NOMO-1 treated with DMSO at 0.1 percent for 48 hours (cell line): ENCODE measurements at regions not wholly inside any gene's neighbourhood (a gene's known extent, or its start where the extent isn't known, plus 50 kb on each side); places are given as distances from the start of the nearest gene placed in this dataset.
A peak's percentile ranks its signal among the peaks of the same experiment; 100 is the strongest.
"Not testable (repeated sequence)": the region's sequence is repeated elsewhere in the genome, so short reads cannot be mapped to it uniquely, and the experiment has no call there.

Experiments
- DNase-seq: peaks from one replicate; lab custom pipeline; 2025; ENCODE audit not compliant: unreplicated experiment; lab: John Stamatoyannopoulos, UW

DNA sequence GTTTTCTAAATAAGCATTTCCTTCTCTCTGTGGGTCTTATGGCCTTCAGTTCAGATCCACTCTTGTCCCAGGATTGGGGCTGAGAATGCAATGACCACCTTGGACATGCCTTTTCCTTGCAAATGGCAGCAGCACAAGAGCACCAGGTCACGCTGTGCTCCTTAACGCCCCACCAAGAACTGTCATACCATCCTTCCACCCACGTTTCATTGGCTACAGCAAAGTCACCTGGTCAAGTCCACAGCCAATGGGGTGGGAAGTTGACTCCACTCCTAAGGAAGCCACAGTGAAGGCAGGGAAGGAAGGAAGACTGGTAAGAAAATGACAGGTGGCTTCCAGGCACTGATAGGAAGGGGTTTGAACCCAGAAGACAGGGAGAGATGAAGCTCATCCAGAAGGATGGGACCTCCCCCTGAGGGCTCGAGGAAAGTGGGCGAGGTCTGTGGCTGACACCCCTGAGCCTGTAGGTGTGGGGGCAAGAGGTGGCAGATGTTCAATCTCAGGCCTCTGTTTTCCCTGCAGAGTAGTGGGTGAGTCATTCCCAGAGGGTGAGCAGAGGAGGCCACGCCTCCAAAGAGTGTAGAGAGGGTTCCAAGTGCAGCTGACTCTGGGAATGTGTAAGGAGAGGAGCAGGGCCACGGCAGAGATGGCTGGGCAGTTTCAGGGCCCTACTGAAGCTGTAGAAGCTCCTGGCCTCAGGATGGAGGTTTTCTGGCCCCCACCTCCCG lies 113.5 kb upstream of the VRK1 start:
- DNase-seq: no peak

DNA sequence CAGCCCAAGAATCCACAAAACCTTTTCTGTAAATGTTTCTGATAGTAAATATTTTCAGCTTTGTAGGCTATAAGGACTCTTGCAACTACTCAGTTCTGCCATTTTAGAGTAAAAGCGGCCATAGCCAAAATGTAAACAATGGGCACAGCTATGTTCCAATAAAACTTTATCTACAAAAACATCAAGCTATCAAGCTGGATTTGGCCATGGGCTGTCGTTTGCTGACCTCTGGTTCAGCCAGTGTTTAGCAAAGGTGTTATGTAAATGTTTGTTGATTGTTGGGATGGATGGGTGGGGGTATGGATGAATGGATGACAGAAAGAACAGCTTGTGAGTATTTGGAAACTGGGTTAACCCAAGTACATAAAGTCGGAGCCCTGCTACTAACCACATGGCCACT lies 111.1 kb upstream of the VRK1 start:
- no peak for DNase-seq

DNA sequence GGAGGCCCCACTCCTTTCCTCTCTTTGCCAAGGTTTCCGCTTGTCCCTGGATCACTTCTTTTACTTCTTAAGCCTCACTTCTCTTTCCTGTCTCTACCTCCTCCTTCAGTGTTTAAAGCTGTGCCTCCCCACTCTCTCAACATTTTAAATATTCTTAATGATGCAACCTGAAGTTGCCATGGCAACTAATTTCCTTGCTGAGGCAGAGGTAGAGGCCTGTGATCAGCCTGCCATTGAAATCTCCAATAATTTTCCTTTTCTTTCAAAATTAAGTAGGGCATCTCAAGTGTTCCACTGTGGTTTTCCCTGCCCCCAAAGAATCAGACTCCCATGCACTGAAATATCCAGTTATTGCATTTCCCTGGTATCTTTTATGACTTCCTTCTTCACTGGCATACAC lies 108.6 kb upstream of the VRK1 start:
- DNase-seq: peak; percentile 21

DNA sequence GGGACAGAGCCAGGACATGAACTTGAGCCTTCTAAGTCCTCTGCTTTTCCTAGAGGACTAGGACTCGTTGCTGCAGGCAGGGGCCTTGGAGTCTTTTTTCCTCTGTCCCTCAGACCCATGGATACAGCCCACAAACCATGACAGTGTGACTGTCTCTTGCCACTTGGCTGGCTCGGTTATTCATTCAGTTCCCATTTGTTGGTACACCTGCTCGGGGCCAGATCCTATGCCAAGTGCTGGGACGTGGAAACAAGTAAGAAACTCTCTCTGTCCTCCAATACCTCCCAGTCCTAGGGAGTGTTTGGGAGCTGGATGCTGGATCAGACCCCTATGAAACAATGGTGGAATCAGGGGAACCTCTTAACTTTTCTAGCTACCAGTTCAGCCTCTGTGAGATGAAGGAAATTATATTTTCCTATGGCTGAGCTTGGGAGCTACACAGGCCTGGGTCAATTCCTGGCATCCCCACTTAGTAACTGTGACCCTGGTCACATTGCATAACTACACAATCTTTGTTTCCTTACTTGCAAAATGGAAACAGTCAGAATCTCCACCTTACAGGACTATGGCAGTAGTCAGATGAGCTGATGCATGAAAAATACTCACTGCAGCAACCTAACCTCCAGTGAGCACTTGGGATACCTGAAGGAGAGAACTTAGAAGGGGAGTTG lies 106.3 kb upstream of the VRK1 start:
- DNase-seq: no peak

DNA sequence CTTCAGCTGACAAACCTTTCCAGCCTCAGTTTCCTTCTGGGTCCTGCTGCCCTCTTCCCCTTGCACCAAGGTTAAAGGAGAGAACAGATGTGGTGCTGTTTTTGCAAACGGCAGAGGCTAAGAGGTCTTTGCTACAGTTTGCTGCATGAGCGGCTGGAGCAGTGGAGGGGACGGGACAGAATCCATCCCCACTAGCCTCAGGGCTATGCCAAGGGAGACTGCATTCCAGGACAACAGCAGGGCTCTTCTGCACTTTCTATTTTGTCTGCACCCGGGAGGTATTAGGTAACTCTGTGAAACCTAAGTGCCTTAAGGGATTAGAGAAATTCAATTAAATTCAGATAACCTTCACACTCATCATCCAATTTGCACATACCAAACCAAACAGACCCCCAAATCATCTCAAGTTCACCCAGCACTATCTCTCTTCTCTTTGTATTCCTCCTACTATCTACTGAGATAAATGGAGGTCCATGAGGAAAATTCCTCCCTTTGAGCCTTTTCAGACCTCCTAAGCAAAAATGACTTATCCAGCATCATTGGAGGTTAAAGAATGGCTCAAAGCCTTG lies 103.8 kb upstream of the VRK1 start:
- DNase-seq: no peak

DNA sequence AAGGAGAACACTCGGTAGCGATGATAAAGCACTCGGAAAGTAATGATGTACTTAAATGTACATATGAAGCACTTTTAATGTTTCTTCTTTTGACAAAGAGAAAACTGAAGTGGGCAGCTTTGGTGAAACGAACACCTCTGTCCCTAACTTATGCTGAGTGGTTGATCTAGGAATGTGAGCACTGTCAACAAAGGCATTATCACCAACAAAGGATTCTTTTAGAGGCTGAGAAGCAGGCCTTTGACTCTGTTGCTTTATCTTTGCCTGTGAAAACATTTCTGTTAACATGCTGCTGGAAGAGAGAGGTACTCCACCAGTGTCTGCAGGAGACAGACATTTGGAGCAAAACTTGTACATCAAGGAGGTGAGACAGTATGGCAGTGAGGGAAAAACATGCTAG lies 103.2 kb upstream of the VRK1 start:
- no peak for DNase-seq

DNA sequence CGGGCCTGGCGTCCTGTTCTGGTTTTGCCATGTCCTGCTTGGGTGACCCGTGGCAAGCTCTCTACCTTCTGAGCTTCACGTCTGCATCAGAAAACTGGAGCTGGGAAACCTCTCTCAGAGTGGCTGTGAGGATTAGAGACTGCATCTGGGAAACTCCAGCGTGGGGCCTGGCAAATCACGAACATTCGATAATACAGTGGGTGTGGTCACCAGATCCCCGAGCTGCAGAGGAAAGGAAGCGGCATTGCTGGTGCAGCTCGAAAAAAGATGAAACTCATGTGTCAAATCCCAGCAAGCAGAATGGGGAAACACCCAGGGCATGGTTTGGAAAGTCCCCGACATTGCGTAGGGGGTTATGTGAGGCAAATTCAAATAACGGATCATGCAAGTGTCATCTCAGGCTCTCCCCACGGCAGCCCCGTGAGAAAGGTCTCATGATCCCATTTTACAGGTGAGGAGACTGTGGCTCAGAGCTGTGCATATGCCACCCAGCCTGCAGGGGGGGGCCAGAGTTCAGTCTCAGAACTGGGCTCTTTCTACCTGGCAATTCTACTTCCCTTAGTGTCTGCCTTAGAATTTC lies 98.1 kb upstream of the VRK1 start:
- no peak for DNase-seq

DNA sequence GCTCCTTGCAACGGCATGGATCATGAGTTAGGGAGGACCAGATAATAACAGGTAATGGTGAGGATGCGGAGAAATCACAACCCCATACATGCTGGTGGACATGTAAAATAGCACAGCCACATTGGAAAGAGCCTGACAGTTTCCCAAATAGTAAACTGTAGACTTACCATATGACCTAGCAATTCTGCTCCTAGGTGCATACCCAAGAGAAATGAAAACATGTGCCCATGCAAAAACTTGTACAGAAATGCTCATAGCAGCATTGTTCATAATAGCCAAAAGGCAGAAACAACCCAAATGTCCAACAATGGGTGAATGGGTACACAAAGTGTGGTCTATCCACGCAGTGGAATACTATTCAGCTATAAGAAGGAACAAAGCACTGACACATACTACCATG lies 97.5 kb upstream of the VRK1 start:
- no peak for DNase-seq

DNA sequence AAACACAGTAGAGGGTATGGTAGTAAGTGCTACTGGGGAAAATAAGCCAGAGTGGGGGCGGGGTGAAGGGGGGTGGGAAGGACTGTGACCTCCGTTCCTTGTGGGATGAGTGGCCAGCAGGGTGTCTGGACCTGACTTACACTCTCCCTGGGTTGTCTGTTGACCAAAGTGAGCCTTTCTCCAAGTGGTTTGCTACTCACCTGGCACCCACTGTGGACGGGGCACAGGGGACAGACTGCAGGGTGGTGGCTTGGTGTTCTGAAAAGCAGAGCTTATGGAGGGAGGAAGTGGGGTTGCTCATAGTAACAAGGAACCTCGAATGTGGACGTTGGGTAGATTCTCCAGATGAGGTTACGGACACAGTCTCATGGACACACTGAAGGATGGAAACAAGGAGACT lies 94.4 kb upstream of the VRK1 start:
- DNase-seq: no peak

DNA sequence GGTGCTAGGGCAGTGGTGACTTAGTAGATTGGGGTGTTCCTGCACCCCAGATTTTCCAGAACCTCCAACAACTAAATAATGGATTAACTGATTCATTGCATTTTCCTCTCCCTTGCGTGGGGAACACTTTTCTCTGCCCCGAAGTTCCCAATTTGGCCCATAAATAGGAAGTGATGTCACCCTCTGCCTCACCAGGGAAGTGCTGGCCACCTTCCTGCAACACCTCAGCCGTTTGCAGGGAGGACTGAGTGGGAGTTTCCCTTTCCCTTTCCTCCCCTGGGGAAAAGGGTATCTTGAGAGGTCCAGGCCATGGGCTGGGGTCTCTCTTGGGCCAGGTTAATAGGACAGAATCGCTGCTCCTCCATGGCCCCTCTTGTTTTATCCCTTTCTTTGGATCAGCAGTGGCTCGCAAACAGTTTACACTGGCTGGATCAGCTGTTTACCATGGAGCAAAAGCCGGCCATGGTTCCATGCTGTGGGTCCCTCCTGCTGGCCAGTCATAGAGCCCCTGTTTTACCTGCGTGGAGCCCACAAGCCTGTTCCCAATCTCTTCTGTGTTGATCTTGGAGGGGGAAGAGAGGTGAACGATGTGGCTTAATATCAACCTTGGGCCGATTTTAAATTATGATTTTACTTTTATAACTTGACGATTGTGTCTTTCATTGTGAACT lies 91.6 kb upstream of the VRK1 start:
- peak; percentile 3 for DNase-seq

DNA sequence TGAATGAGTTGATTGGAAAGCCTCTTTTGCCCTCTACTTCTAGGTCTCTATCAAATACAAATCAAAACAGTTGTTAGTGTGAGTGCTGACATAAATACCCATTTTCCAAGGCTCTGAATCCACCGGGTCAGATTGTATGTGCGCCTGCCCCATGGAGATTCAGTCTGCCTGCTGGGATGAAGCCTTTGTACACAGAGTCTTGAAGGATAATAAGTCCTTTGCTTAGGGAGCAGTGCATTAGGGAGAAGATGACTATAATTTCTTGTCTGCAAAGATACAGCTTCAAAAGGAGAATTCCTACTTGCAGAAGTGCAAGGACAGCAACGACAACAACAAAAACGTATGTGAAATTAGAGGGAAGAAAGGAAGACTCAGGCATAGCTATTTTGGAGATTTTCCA lies 90.3 kb upstream of the VRK1 start:
- DNase-seq: no peak

DNA sequence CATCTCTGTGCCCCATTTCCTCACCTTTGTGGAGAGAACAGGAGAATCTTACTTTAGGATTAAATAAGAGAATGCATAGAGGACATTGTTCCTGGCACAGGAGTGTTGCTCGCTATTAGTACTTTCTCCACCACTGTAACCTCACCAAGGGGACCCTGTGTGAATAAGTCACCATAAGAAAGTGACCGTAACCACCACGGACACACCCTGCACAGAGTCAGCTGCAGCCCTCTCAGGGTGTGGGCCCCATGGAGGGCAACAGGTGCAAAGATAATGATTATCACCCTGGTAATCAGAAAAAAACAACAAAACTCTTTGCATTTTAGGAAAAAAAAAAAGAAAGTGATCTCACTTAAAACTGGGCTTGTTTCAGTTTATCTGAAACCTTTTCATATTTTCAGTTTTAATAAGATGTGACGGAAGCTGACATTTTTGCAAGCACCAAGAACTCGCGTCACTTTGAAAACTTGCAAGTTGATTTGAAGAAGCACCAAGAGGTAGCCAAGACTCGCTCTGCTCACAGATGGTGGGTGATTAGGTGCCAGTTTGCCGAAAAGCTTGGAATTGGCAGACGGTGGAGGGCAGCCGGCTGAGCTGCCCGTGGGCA lies 87.0 kb upstream of the VRK1 start:
- no peak for DNase-seq

DNA sequence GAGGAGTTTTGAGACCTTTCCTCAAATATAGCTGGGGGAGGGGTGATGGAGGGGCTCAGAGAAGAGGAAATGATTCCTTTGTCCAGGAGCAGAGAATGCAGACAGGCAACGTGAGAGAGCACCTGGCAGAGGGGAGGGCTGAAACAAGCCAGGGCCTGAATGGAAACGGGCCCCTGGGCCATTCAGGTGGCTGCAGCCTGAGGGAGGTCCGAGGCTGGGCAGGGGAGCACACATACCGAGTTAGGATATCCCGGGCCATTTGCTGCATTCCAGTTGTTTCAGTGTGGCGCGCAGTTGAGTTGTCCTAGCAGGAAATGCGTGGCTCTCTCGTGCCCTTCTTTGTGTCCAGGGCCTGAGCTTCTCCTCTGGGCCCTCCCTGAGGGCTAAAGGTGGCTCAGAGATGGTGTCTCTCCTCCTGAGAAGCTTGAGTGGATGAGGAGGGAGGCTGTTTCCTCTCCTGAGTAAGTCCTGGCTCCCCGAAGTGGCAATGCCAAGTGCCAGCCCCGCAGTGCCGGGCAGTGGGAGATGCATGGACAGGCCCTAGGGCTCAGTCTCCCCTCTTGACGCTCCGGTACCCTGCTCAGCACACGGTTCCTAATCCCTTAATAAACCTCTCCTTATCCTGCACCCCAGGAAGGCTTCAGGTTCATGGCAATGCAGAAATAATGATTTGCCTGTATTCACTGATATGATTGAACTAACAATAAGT lies 85.5 kb upstream of the VRK1 start:
- DNase-seq: no peak

DNA sequence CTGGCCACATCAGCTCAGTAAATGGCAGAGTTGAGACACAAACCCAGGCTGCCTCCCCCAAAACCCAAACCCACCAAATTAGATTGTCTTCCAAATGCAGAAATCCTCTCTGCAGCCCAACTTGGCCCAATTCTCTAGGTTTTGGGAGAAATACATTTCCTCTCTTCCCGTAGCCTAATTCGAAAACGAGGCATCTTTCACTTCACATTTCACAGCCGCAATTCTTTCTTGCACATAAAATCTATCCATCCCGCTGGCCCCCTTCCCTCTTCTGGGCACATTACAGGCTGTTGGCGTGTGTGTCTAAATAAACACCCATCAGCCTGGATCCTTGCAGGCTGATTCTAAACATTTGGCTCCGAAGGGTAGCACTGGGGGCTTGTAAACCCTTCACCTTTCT lies 83.8 kb upstream of the VRK1 start:
- no peak for DNase-seq

DNA sequence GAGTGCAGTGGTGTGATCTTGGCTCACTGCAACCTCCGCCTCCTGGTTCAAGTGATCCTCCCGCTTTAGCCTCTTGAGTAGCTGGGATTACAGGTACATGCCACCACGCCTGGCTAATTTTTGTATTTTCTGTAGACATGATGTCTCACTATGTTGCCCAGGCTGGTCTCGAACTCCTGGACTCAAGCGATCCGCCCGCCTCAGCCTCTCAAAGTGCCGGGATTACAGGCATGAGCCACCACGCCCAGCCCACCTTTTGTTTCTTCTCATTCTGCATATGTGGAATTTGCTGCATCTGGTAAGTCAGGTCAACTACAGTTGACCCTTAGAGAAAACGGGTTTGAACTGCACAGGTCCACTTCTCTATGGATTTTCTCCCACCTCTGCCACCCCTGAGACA lies 82.6 kb upstream of the VRK1 start:
- DNase-seq: not testable (repeated sequence)

DNA sequence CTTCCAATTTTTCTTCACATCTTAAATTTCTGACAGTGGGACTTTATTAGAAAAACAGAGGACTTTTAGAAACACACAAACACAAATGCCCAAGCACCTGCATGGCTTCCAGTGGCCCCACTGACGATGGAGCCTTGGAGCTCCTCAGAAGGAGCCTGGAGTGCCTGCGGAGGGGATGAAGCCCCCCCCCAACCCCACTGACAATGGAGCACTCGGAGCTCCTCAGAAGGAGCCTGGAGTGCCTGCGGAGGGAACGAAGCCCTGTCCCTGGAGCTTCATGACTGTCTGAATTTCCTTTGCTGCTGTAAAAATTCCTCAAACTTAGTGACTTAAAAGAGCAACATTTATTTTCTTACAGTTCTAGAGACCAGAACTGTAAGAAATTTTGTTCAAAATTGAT lies 80.1 kb upstream of the VRK1 start:
- DNase-seq: no peak

DNA sequence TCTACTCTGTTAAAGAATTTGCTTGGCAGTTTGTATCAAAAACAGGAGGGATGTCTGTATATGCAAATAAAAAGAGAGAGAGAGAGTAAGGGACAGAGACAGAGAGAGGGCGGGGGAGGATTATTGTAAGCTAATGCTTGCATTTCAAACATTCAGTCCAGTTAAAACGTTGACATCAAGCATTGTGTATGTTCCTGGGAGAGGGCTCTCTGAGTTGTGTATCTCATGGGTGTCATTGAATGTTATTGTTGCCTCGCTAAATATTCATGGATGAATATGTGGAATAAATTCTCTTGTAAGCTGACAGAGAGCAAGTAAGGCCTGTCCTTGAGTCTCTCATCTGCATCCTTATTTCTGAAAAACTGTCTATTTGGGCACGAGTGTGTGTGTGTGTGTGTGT lies 78.8 kb upstream of the VRK1 start:
- DNase-seq: no peak

DNA sequence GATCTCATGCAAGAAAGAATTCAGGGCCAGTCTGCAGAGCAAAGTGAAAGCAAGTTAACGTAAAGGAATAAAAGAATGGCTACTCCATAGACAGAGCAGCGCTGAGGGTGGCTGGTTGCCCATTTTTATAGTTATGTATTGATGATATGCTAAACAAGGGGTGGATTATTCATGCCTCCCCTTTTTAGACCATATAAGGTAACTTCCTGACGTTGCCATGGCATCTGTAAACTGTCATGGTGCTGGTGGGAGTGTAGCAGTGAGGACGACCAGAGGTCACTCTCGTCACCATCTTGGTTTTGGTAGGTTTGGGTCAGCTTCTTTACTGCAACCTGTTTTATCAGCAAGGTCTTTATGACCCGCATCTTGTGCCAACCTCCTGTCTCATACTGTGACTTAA lies 76.5 kb upstream of the VRK1 start:
- not testable (repeated sequence) for DNase-seq

DNA sequence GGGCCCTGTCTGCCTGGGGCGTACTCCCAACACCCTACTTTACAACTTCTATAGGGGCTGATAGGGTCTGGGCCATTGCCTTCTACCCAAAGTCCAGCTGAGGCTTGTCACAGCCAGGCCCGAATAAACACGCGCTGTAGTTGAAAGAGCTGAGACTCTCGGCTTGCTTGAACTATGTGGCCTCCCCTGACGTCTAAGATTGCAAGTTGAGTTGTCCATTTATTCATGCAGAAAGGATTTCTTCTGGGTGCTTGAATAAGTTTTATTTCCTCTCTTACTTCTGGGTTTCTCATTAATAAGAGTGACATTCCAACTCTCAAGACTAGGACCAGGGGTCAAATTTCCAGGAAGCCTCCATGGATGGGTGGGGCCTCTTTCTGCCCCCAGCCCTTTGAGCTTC lies 74.4 kb upstream of the VRK1 start:
- DNase-seq: no peak

DNA sequence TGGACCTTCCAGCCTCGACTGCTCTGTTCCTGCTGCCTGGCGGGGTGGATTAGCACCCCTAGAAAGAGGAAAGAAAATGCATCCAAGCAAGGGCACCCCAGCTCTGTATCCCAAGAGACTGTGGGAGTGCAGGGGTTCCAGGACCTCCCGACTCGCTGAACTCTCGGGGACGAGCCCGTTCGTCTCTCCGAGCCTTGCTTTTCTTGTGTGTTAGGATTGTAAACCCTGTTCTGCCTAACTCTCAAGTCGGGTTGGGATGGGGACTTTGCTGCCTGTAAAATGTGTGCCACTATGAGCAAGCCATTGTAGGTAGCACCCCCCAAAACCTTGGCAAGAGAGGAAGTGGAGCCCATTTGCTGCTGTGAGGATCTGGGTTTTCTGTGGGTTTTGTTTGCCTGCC lies 73.2 kb upstream of the VRK1 start:
- DNase-seq: no peak

DNA sequence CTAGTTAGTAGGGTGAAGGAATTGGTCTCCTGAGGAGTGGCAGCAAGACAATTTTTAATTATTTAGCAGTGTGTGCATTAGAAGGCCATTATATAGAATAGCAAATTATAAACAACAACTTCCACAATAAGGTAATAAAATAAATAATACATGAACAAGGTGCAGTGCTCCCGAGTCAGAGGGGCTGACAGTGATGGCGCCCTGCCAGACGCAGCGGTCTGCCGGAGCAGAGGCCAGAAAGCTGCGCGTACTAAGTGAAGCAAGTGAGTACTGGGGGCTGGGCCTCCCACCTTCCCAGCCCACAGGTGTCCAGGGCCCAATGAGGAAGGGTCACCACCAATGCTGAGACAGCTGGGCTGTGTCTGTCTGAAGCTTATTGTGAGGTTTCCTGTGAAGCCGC lies 72.0 kb upstream of the VRK1 start:
- DNase-seq: no peak
